ENCODE measurements at regions not wholly inside any gene's neighbourhood (a gene's known extent, or its start where the extent isn't known, plus 50 kb on each side); places are given as distances from the start of the nearest gene placed in this dataset.

GRCh38 chr18:57975805-57976204 lies 68.2 kb upstream of the NEDD4L start:
- Histone ChIP-seq H3K9me3 (ENCODE audit: severe bottlenecking) (peaks cover 2% of the 10 kb centered on the region), H3K4me3 (ENCODE audit: severe bottlenecking) (no peak overlapping the region), H3K36me3 (ENCODE audit: low read depth) (no peaks in the 10 kb centered on the region), H3K27me3 (ENCODE audit: insufficient read depth, poor library complexity, severe bottlenecking) (no peaks in the 10 kb centered on the region), H3K27ac (ENCODE audit: poor library complexity, severe bottlenecking) (no peak overlapping the region), H3K4me1 (ENCODE audit: insufficient read depth, poor library complexity, severe bottlenecking) (peaks cover 6% of the 10 kb centered on the region)
- DNase-seq (ENCODE audit: low spot score) = no peak
- ATAC-seq (ENCODE audit: low read depth) = no peak
- no peak for TF ChIP-seq CTCF (IDR thresholded peaks at IDR 0.05; ENCODE audit: poor library complexity, severe bottlenecking)

- Histone ChIP-seq H3K36me3 (ENCODE audit: low read depth) (no peaks in the 10 kb centered on the region), H3K4me3 (ENCODE audit: severe bottlenecking) (no peak overlapping the region), H3K4me1 (ENCODE audit: insufficient read depth, poor library complexity, severe bottlenecking) (no peaks in the 10 kb centered on the region), H3K9me3 (ENCODE audit: severe bottlenecking) (peaks cover 2% of the 10 kb centered on the region), H3K27me3 (ENCODE audit: insufficient read depth, poor library complexity, severe bottlenecking) (no peaks in the 10 kb centered on the region), H3K27ac (ENCODE audit: poor library complexity, severe bottlenecking) (no peak overlapping the region)
- no peak for TF ChIP-seq CTCF (IDR thresholded peaks at IDR 0.05; ENCODE audit: poor library complexity, severe bottlenecking)
- DNase-seq (ENCODE audit: low spot score) = no peak
- ATAC-seq (ENCODE audit: low read depth) = no peak
These were observed 69.3 kb upstream of the NEDD4L start for GRCh38 chr18:57974585-57975265.

GRCh38 chr18:57973889-57974288 lies 70.1 kb upstream of the NEDD4L start:
- TF ChIP-seq CTCF (IDR thresholded peaks at IDR 0.05; ENCODE audit: poor library complexity, severe bottlenecking) = no peak
- H3K27ac ChIP-seq (ENCODE audit: poor library complexity, severe bottlenecking) = no peak overlapping the region
- H3K4me1 ChIP-seq (ENCODE audit: insufficient read depth, poor library complexity, severe bottlenecking) = no peaks in the 10 kb centered on the region
- H3K4me3 ChIP-seq (ENCODE audit: severe bottlenecking) = no peak overlapping the region
- H3K27me3 ChIP-seq (ENCODE audit: insufficient read depth, poor library complexity, severe bottlenecking) = no peaks in the 10 kb centered on the region
- no peak for ATAC-seq (ENCODE audit: low read depth)
- no peak for DNase-seq (ENCODE audit: low spot score)
- no peaks in the 10 kb centered on the region for H3K36me3 ChIP-seq (ENCODE audit: low read depth)
- peaks cover 2% of the 10 kb centered on the region for H3K9me3 ChIP-seq (ENCODE audit: severe bottlenecking)

- no peak overlapping the region for H3K4me3 ChIP-seq (ENCODE audit: severe bottlenecking)
- H3K27me3 ChIP-seq (ENCODE audit: insufficient read depth, poor library complexity, severe bottlenecking) = no peaks in the 10 kb centered on the region
- TF ChIP-seq CTCF (IDR thresholded peaks at IDR 0.05; ENCODE audit: poor library complexity, severe bottlenecking) = peak; percentile 39
- H3K9me3 ChIP-seq (ENCODE audit: severe bottlenecking) = no peaks in the 10 kb centered on the region
- H3K36me3 ChIP-seq (ENCODE audit: low read depth) = no peaks in the 10 kb centered on the region
- DNase-seq (ENCODE audit: low spot score) (no peak), ATAC-seq (ENCODE audit: low read depth) (no peak)
- no peak overlapping the region for H3K27ac ChIP-seq (ENCODE audit: poor library complexity, severe bottlenecking)
- H3K4me1 ChIP-seq (ENCODE audit: insufficient read depth, poor library complexity, severe bottlenecking) = no peaks in the 10 kb centered on the region
These were observed 73.5 kb upstream of the NEDD4L start for GRCh38 chr18:57970356-57971095.

GRCh38 chr18:57969824-57970223 lies 74.2 kb upstream of the NEDD4L start:
- no peak for TF ChIP-seq CTCF (IDR thresholded peaks at IDR 0.05; ENCODE audit: poor library complexity, severe bottlenecking)
- ATAC-seq (ENCODE audit: low read depth) = no peak
- no peak overlapping the region for H3K4me3 ChIP-seq (ENCODE audit: severe bottlenecking)
- H3K36me3 ChIP-seq (ENCODE audit: low read depth) = no peaks in the 10 kb centered on the region
- DNase-seq (ENCODE audit: low spot score) = no peak
- no peaks in the 10 kb centered on the region for H3K27me3 ChIP-seq (ENCODE audit: insufficient read depth, poor library complexity, severe bottlenecking)
- H3K27ac ChIP-seq (ENCODE audit: poor library complexity, severe bottlenecking) = no peak overlapping the region
- H3K4me1 ChIP-seq (ENCODE audit: insufficient read depth, poor library complexity, severe bottlenecking) = no peaks in the 10 kb centered on the region
- no peaks in the 10 kb centered on the region for H3K9me3 ChIP-seq (ENCODE audit: severe bottlenecking)
